ENCODE measurements at regions not wholly inside any gene's neighbourhood (a gene's known extent, or its start where the extent isn't known, plus 50 kb on each side); places are given as distances from the start of the nearest gene placed in this dataset.
"Not testable (repeated sequence)": the region's sequence is repeated elsewhere in the genome, so short reads cannot be mapped to it uniquely, and the experiment has no call there.

- peak; percentile 9 for DNase-seq
Measured at GRCh38 chr11:71181566-71181965, 70.8 kb downstream of the SHANK2 start.

- DNase-seq, result peak; percentile 17
Measured at GRCh38 chr11:71180694-71181470, 71.5 kb downstream of the SHANK2 start.

- peak; percentile 1 for DNase-seq
Measured at GRCh38 chr11:71179877-71180605, 72.3 kb downstream of the SHANK2 start.

GRCh38 chr11:71178076-71178475 is 74.3 kb downstream of the SHANK2 start:
- no peak for DNase-seq

- DNase-seq, result no peak
Measured at GRCh38 chr11:71176812-71177211, 75.6 kb downstream of the SHANK2 start.

GRCh38 chr11:71173709-71174108 is 78.7 kb downstream of the SHANK2 start:
- no peak for DNase-seq

GRCh38 chr11:71172680-71173079 is 79.7 kb downstream of the SHANK2 start:
- no peak for DNase-seq

GRCh38 chr11:71171576-71171975 is 80.8 kb downstream of the SHANK2 start:
- DNase-seq, result no peak

- DNase-seq, result no peak
Measured at GRCh38 chr11:71170624-71171423, 81.6 kb downstream of the SHANK2 start.

- DNase-seq, result no peak
Measured at GRCh38 chr11:71169313-71169712, 83.1 kb downstream of the SHANK2 start.

GRCh38 chr11:71167814-71168213 is 84.6 kb downstream of the SHANK2 start:
- not testable (repeated sequence) for DNase-seq

- no peak for DNase-seq
Measured at GRCh38 chr11:71165771-71166170, 86.6 kb downstream of the SHANK2 start.

GRCh38 chr11:71164621-71165020 is 87.8 kb downstream of the SHANK2 start:
- DNase-seq, result no peak

- DNase-seq, result no peak
Measured at GRCh38 chr11:71164186-71164585, 88.2 kb downstream of the SHANK2 start.

GRCh38 chr11:71163371-71163770 is 89.0 kb downstream of the SHANK2 start:
- no peak for DNase-seq

- no peak for DNase-seq
Measured at GRCh38 chr11:71158936-71159335, 93.4 kb downstream of the SHANK2 start.

- not testable (repeated sequence) for DNase-seq
Measured at GRCh38 chr11:71157676-71158075, 94.7 kb downstream of the SHANK2 start.

- no peak for DNase-seq
Measured at GRCh38 chr11:71156301-71156700, 96.1 kb downstream of the SHANK2 start.

GRCh38 chr11:71155846-71156245 is 96.5 kb downstream of the SHANK2 start:
- DNase-seq, result no peak

GRCh38 chr11:71154261-71154805 is 98.0 kb downstream of the SHANK2 start:
- peak; percentile 21 for DNase-seq

- peak; percentile 11 for DNase-seq
Measured at GRCh38 chr11:71153005-71153390, 99.4 kb downstream of the SHANK2 start.

GRCh38 chr11:71152312-71153004 is 99.9 kb downstream of the SHANK2 start:
- DNase-seq, result not testable (repeated sequence)

Measured in femur (tissue), 1 donor.